ENCODE measurements at regions not wholly inside any gene's neighbourhood (a gene's known extent, or its start where the extent isn't known, plus 50 kb on each side); places are given as distances from the start of the nearest gene placed in this dataset.
A peak's percentile ranks its signal among the peaks of the same experiment; 100 is the strongest.

- ATAC-seq: no peak
- intact Hi-C loops (cut with DNase I): no loop called here
- no peak overlapping the region for H3K4me3 ChIP-seq
- H3K27me3 ChIP-seq: no peaks in the 10 kb centered on the region
- no peak for TF ChIP-seq CTCF (IDR thresholded peaks at IDR 0.05)
- H3K9me3 ChIP-seq: peaks cover 2% of the 10 kb centered on the region
- no peak overlapping the region for H3K27ac ChIP-seq
- H3K4me1 ChIP-seq: no peaks in the 10 kb centered on the region
- no peaks in the 10 kb centered on the region for H3K36me3 ChIP-seq
- DNase-seq: no peak
These were observed 55.3 kb upstream of the POM121L12 start for GRCh38 chr7:52980129-52980528.

GRCh38 chr7:52973126-52973525 lies 62.3 kb upstream of the POM121L12 start:
- Histone ChIP-seq H3K4me3 (no peak overlapping the region), H3K36me3 (no peaks in the 10 kb centered on the region), H3K9me3 (no peaks in the 10 kb centered on the region), H3K27me3 (no peaks in the 10 kb centered on the region), H3K4me1 (no peaks in the 10 kb centered on the region), H3K27ac (no peak overlapping the region)
- no peak for TF ChIP-seq CTCF (IDR thresholded peaks at IDR 0.05)
- ATAC-seq (no peak), DNase-seq (no peak)
- intact Hi-C loops (cut with DNase I): no loop called here

GRCh38 chr7:52962402-52963076 lies 72.9 kb upstream of the POM121L12 start:
- intact Hi-C loops (cut with DNase I): no loop called here
- no peak overlapping the region for H3K27ac ChIP-seq

GRCh38 chr7:52961084-52961483 lies 74.3 kb upstream of the POM121L12 start:
- TF ChIP-seq CTCF (IDR thresholded peaks at IDR 0.05): no peak
- no peaks in the 10 kb centered on the region for H3K36me3 ChIP-seq
- ATAC-seq (no peak), DNase-seq (no peak)
- no peak overlapping the region for H3K27ac ChIP-seq
- no peaks in the 10 kb centered on the region for H3K27me3 ChIP-seq
- H3K4me1 ChIP-seq: no peaks in the 10 kb centered on the region
- intact Hi-C loops (cut with DNase I): no loop called here
- H3K4me3 ChIP-seq: no peak overlapping the region
- no peaks in the 10 kb centered on the region for H3K9me3 ChIP-seq

More at GRCh38 chr7:52962402-52963076, 72.9 kb upstream of the POM121L12 start:
- TF ChIP-seq CTCF (IDR thresholded peaks at IDR 0.05): no peak
- ATAC-seq (peak; percentile 41), DNase-seq (no peak)
- Histone ChIP-seq H3K27me3 (no peaks in the 10 kb centered on the region), H3K4me1 (no peaks in the 10 kb centered on the region), H3K4me3 (no peak overlapping the region), H3K36me3 (no peaks in the 10 kb centered on the region), H3K9me3 (no peaks in the 10 kb centered on the region)

GRCh38 chr7:52959878-52960660 lies 75.4 kb upstream of the POM121L12 start:
- DNase-seq (no peak), ATAC-seq (no peak)
- Histone ChIP-seq H3K36me3 (no peaks in the 10 kb centered on the region), H3K9me3 (no peaks in the 10 kb centered on the region), H3K4me1 (no peaks in the 10 kb centered on the region), H3K27ac (no peak overlapping the region), H3K27me3 (no peaks in the 10 kb centered on the region), H3K4me3 (no peak overlapping the region)
- intact Hi-C loops (cut with DNase I): no loop called here
- no peak for TF ChIP-seq CTCF (IDR thresholded peaks at IDR 0.05)
